Cardiac fibroblast (primary cell): ENCODE measurements at regions not wholly inside any gene's neighbourhood (a gene's known extent, or its start where the extent isn't known, plus 50 kb on each side); places are given as distances from the start of the nearest gene placed in this dataset.

Source experiments
- DNase-seq, 2 donors: peaks; one replicate each; pipeline versions ENCODE4 v3.0.0 to v3.0.0-alpha.2; 2010; ENCODE audit warnings: low read depth in 2 of 2
- H3K4me3 ChIP-seq, 2 donors: replicated peaks in 1 of 2; 1 replicate in 1 of 2; 2 replicates in 1 of 2; pipeline ENCODE4 v1.5.1; 2011; ENCODE audit warnings: low read depth in 2 of 2, low read length in 2 of 2, mild to moderate bottlenecking in 2 of 2, moderate library complexity in 1 of 2
- CTCF ChIP-seq: IDR thresholded peaks from one replicate; pipeline ENCODE4 v1.5.1; 2011; ENCODE audit warnings: low read depth, mild to moderate bottlenecking, low read length, inconsistent platforms

GRCh38 chr7:114851406-114852061, 70.4 kb upstream of the MDFIC start:
- TF ChIP-seq CTCF = no peak
- H3K4me3 ChIP-seq = no peak overlapping the region
- DNase-seq = peak in 1 of 2 donors; percentile 24

GRCh38 chr7:114852293-114852692, 69.6 kb upstream of the MDFIC start:
- H3K4me3 ChIP-seq = no peak overlapping the region
- TF ChIP-seq CTCF = no peak
- DNase-seq = no peak

- H3K4me3 ChIP-seq = no peak overlapping the region
- TF ChIP-seq CTCF = no peak
- DNase-seq = no peak
Measured at GRCh38 chr7:114853189-114853588, 68.7 kb upstream of the MDFIC start.

GRCh38 chr7:114854369-114854768, 67.5 kb upstream of the MDFIC start:
- DNase-seq = no peak
- no peak for TF ChIP-seq CTCF
- H3K4me3 ChIP-seq = no peak overlapping the region

GRCh38 chr7:114856625-114857024, 65.3 kb upstream of the MDFIC start:
- TF ChIP-seq CTCF = no peak
- peak; percentile 6 to 24 for DNase-seq
- no peak overlapping the region for H3K4me3 ChIP-seq

- TF ChIP-seq CTCF = no peak
- no peak overlapping the region for H3K4me3 ChIP-seq
- DNase-seq = no peak
Measured at GRCh38 chr7:114857605-114858004, 64.3 kb upstream of the MDFIC start.

- H3K4me3 ChIP-seq = no peak overlapping the region
- no peak for DNase-seq
- TF ChIP-seq CTCF = no peak
Measured at GRCh38 chr7:114859477-114859876, 62.4 kb upstream of the MDFIC start.
